Panc1 (cell line): ENCODE measurements at regions not wholly inside any gene's neighbourhood (a gene's known extent, or its start where the extent isn't known, plus 50 kb on each side); places are given as distances from the start of the nearest gene placed in this dataset.
"Not testable (repeated sequence)": the region's sequence is repeated elsewhere in the genome, so short reads cannot be mapped to it uniquely, and the experiment has no call there.

Source experiments
- POLR2AphosphoS5 ChIP-seq: IDR thresholded peaks from 2 replicates; pipeline ENCODE4 v1.6.1; 2012; ENCODE audit warnings: mild to moderate bottlenecking, low read depth, low read length, moderate library complexity
- REST ChIP-seq, 2 experiments: IDR thresholded peaks; 2 replicates each; pipeline ENCODE4 v1.6.1; 2011 to 2012; ENCODE audit warnings: low read depth in 2 of 2, control low read depth in 1 of 2, low read length in 1 of 2, mild to moderate bottlenecking in 1 of 2, moderate library complexity in 1 of 2; ENCODE audit not compliant: insufficient read depth in 1 of 2
- SIN3A ChIP-seq: IDR thresholded peaks from 2 replicates; pipeline ENCODE4 v1.6.1; 2012; ENCODE audit warnings: low read depth, mild to moderate bottlenecking, low read length, moderate library complexity, borderline replicate concordance; ENCODE audit not compliant: insufficient read depth
- TCF7L2 ChIP-seq: IDR thresholded peaks from 2 replicates; pipeline ENCODE4 v1.6.1; 2011; ENCODE audit warnings: mild to moderate bottlenecking, low read depth, low read length, inconsistent platforms
- TF ChIP-seq, protein P1 (sequence below): fragments of 450-650 bp; IDR thresholded peaks from 2 replicates; pipeline ENCODE4 v1.5.1; 2017; ENCODE audit warnings: mild to moderate bottlenecking

GRCh38 chr7:128564932-128565864 is 88.7 kb downstream of the METTL2B start:
- TF ChIP-seq, protein P1, sequence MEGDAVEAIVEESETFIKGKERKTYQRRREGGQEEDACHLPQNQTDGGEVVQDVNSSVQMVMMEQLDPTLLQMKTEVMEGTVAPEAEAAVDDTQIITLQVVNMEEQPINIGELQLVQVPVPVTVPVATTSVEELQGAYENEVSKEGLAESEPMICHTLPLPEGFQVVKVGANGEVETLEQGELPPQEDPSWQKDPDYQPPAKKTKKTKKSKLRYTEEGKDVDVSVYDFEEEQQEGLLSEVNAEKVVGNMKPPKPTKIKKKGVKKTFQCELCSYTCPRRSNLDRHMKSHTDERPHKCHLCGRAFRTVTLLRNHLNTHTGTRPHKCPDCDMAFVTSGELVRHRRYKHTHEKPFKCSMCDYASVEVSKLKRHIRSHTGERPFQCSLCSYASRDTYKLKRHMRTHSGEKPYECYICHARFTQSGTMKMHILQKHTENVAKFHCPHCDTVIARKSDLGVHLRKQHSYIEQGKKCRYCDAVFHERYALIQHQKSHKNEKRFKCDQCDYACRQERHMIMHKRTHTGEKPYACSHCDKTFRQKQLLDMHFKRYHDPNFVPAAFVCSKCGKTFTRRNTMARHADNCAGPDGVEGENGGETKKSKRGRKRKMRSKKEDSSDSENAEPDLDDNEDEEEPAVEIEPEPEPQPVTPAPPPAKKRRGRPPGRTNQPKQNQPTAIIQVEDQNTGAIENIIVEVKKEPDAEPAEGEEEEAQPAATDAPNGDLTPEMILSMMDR, result not testable (repeated sequence)
- not testable (repeated sequence) for TF ChIP-seq SIN3A; POLR2AphosphoS5; REST (IDR thresholded peaks at IDR 0.05; ENCODE audit: insufficient read depth in 1 of 2, low read depth in 2 of 2, low read length in 1 of 2); TCF7L2
